GM23338 (cell line): ENCODE measurements at regions not wholly inside any gene's neighbourhood (a gene's known extent, or its start where the extent isn't known, plus 50 kb on each side); places are given as distances from the start of the nearest gene placed in this dataset.

ENCODE experiments used
- ATAC-seq: fragments of 200-7000 bp; cut with Tn5 transposase; 3 replicates; pipeline ENCODE4 v1.9.1; 2020
- DNase-seq: peaks from one replicate; pipeline ENCODE4 v3.0.0-alpha.2; 2015; ENCODE audit warnings: low spot score
- H2AFZ ChIP-seq: fragments of 200-600 bp; sonication (generic); 2 replicates; pipeline ENCODE4 v1.8.0; 2016; ENCODE audit warnings: antibody characterized with exemption, mild to moderate bottlenecking, moderate library complexity
- H3F3A ChIP-seq: fragments of 200-600 bp; sonication (generic); replicated peaks from 2 replicates; pipeline ENCODE4 v1.8.0; 2017; ENCODE audit warnings: antibody characterized with exemption, mixed run types, low read depth
- H3K27ac ChIP-seq: fragments of 200-600 bp; sonication (generic); 2 replicates; pipeline ENCODE4 v1.6.1; 2016; ENCODE audit warnings: low read depth
- H3K27me3 ChIP-seq: fragments of 200-600 bp; sonication (generic); 2 replicates; pipeline ENCODE4 v1.8.0; 2016; ENCODE audit warnings: mild to moderate bottlenecking, mixed run types, moderate library complexity; ENCODE audit not compliant: insufficient read depth
- H3K36me3 ChIP-seq: fragments of 200-600 bp; sonication (generic); 2 replicates; pipeline ENCODE4 v1.8.0; 2016; ENCODE audit warnings: mild to moderate bottlenecking; ENCODE audit not compliant: insufficient read depth
- H3K4me1 ChIP-seq: fragments of 200-600 bp; sonication (generic); 2 replicates; pipeline ENCODE4 v1.8.0; 2016; ENCODE audit warnings: mild to moderate bottlenecking, moderate library complexity; ENCODE audit not compliant: insufficient read depth
- H3K4me2 ChIP-seq: fragments of 200-600 bp; sonication (generic); 2 replicates; pipeline ENCODE4 v1.7.1; 2017; ENCODE audit warnings: mixed run types
- H3K4me3 ChIP-seq: fragments of 200-600 bp; sonication (generic); 2 replicates; pipeline ENCODE4 v1.6.1; 2016; ENCODE audit warnings: mixed run types
- H3K79me2 ChIP-seq: fragments of 200-600 bp; sonication (generic); replicated peaks from 2 replicates; pipeline ENCODE4 v1.8.0; 2017; ENCODE audit warnings: mild to moderate bottlenecking; ENCODE audit not compliant: insufficient read depth
- H3K9me2 ChIP-seq: fragments of 200-600 bp; sonication (generic); 2 replicates; pipeline ENCODE4 v1.8.0; 2017; ENCODE audit not compliant: insufficient read depth
- H4K20me1 ChIP-seq: fragments of 200-600 bp; sonication (generic); replicated peaks from 2 replicates; pipeline ENCODE4 v1.8.0; 2017; ENCODE audit warnings: mild to moderate bottlenecking; ENCODE audit not compliant: insufficient read depth
- H3K27ac Mint-ChIP-seq: 2 replicates; pipeline ENCODE4 v1.8.0; 2020; ENCODE audit warnings: inconsistent platforms, mild to moderate bottlenecking, moderate library complexity, mixed read lengths
- H3K27me3 Mint-ChIP-seq: 3 replicates; pipeline ENCODE4 v1.8.0; 2022; ENCODE audit warnings: low read depth, mild to moderate bottlenecking, moderate library complexity, mixed read lengths, inconsistent platforms; ENCODE audit not compliant: insufficient read depth, poor library complexity
- H3K36me3 Mint-ChIP-seq: 3 replicates; pipeline ENCODE4 v1.8.0; 2021; ENCODE audit warnings: low read depth, mild to moderate bottlenecking, inconsistent platforms, moderate library complexity, mixed read lengths
- H3K4me1 Mint-ChIP-seq: 3 replicates; pipeline ENCODE4 v1.8.0; 2020; ENCODE audit warnings: mild to moderate bottlenecking, inconsistent platforms, mixed read lengths
- H3K4me3 Mint-ChIP-seq: 3 replicates; pipeline ENCODE4 v1.8.0; 2021; ENCODE audit warnings: moderate library complexity, mild to moderate bottlenecking, inconsistent platforms, mixed read lengths
- H3K9me3 Mint-ChIP-seq: 3 replicates; pipeline ENCODE4 v1.8.0; 2020; ENCODE audit warnings: moderate library complexity, mild to moderate bottlenecking, inconsistent platforms, mixed read lengths
- CREB1 ChIP-seq: fragments of 250-450 bp; sonication (Bioruptor Pico); IDR thresholded peaks from 2 replicates; pipeline ENCODE4 v1.5.0; 2020; ENCODE audit warnings: low read depth, mild to moderate bottlenecking, moderate library complexity
- ETS1 ChIP-seq: IDR thresholded peaks from 2 replicates; pipeline ENCODE4 v1.6.1; 2016; ENCODE audit warnings: antibody characterized with exemption
- JUNB ChIP-seq: IDR thresholded peaks from one replicate; pipeline ENCODE4 v1.6.1; 2016; ENCODE audit warnings: antibody characterized with exemption; ENCODE audit not compliant: unreplicated experiment
- NANOG ChIP-seq: IDR thresholded peaks from 2 replicates; pipeline ENCODE4 v1.6.1; 2016; ENCODE audit warnings: antibody characterized with exemption, borderline replicate concordance
- POLR2AphosphoS5 ChIP-seq: IDR thresholded peaks from 2 replicates; pipeline ENCODE4 v1.6.1; 2016; ENCODE audit warnings: antibody characterized with exemption, low read depth
- ZNF331 ChIP-seq: fragments of 250-450 bp; sonication (Bioruptor Pico); IDR thresholded peaks from 2 replicates; pipeline ENCODE4 v1.5.0; 2020; ENCODE audit warnings: low read depth, mild to moderate bottlenecking, moderate library complexity
- ZNF462 ChIP-seq: fragments of 250-450 bp; sonication (Bioruptor Pico); IDR thresholded peaks from 2 replicates; pipeline ENCODE4 v1.5.0; 2020; ENCODE audit warnings: mild to moderate bottlenecking, moderate library complexity

GRCh38 chr18:56026509-56026908 is 438.5 kb upstream of the TCF4 start:
- peaks cover 5% of the 10 kb centered on the region; the same call in 2 of the 3 replicates for H3K4me1 Mint-ChIP-seq
- TF ChIP-seq JUNB = no peak
- no peaks in the 10 kb centered on the region for H3K36me3 Mint-ChIP-seq
- no peak overlapping the region for H3K4me3 Mint-ChIP-seq
- Histone ChIP-seq H4K20me1 (no peaks in the 10 kb centered on the region), H2AFZ (no peak overlapping the region), H3F3A (no peaks in the 10 kb centered on the region), H3K4me2 (no peak overlapping the region), H3K79me2 (no peaks in the 10 kb centered on the region), H3K36me3 (no peaks in the 10 kb centered on the region), H3K4me3 (no peak overlapping the region), H3K27ac (no peak overlapping the region), H3K27me3 (no peaks in the 10 kb centered on the region), H3K9me2 (peaks cover 5% of the 10 kb centered on the region; the same call in 1 of the 2 replicates), H3K4me1 (no peaks in the 10 kb centered on the region)
- H3K27me3 Mint-ChIP-seq = no peaks in the 10 kb centered on the region
- ATAC-seq (no peak), DNase-seq (no peak)
- H3K9me3 Mint-ChIP-seq = no peaks in the 10 kb centered on the region
- no peak overlapping the region for H3K27ac Mint-ChIP-seq

- H3K4me3 Mint-ChIP-seq = no peak overlapping the region
- H3K27me3 Mint-ChIP-seq = no peaks in the 10 kb centered on the region
- H3K36me3 Mint-ChIP-seq = no peaks in the 10 kb centered on the region
- H3K27ac Mint-ChIP-seq = no peak overlapping the region
- Histone ChIP-seq H3K4me1 (no peaks in the 10 kb centered on the region), H2AFZ (no peak overlapping the region), H3K36me3 (no peaks in the 10 kb centered on the region), H3K4me2 (no peak overlapping the region), H3K9me2 (peaks cover 10% of the 10 kb centered on the region; the same call in 1 of the 2 replicates), H3K27me3 (no peaks in the 10 kb centered on the region), H3K79me2 (no peaks in the 10 kb centered on the region), H4K20me1 (no peaks in the 10 kb centered on the region), H3K27ac (no peak overlapping the region), H3F3A (no peaks in the 10 kb centered on the region), H3K4me3 (no peak overlapping the region)
- H3K4me1 Mint-ChIP-seq = no peaks in the 10 kb centered on the region
- DNase-seq (no peak), ATAC-seq (no peak)
- TF ChIP-seq POLR2AphosphoS5 (no peak), ETS1 (no peak)
- no peaks in the 10 kb centered on the region for H3K9me3 Mint-ChIP-seq
Measured at GRCh38 chr18:56021809-56022195, 433.8 kb upstream of the TCF4 start.

DNA sequence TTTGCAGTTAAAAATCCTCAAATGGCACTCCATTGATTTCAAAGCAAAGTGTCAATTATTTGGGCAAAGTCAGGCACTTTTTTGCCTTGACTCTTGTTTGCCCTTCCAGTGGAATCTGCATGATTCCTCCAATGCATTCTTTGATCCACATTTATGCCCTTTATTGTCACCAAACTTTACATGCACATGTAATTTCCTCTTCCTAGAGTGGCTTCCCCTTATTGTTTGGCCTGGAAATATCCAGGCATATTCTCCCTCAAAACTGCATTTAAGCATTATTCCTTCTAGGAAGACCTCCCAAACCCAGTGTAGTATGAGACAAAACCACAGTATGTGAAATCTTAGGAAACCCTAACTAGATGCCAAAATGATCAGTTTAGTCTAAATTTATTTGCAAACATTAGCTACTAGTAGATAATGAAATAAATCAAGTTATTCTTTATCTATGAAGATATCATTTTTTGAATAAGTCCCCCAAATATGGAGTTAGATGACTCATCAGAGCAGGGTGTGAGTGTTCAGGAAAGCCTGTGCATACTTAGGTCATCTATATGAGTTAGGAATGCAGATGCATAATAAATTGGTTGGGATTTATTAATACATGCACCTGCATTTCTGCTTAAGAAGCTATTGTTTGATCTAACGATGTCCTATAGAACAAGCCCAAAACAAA is 433.3 kb upstream of the TCF4 start:
- Histone ChIP-seq H3K27ac (no peak overlapping the region), H3K79me2 (no peaks in the 10 kb centered on the region), H3K36me3 (no peaks in the 10 kb centered on the region), H3K9me2 (peaks cover 10% of the 10 kb centered on the region; the same call in 1 of the 2 replicates), H4K20me1 (no peaks in the 10 kb centered on the region), H3K4me3 (no peak overlapping the region), H3K27me3 (no peaks in the 10 kb centered on the region), H2AFZ (no peak overlapping the region), H3K4me2 (no peak overlapping the region), H3F3A (no peaks in the 10 kb centered on the region), H3K4me1 (no peaks in the 10 kb centered on the region)
- no peak overlapping the region for H3K4me3 Mint-ChIP-seq
- no peaks in the 10 kb centered on the region for H3K9me3 Mint-ChIP-seq
- H3K4me1 Mint-ChIP-seq = no peaks in the 10 kb centered on the region
- no peak overlapping the region for H3K27ac Mint-ChIP-seq
- H3K36me3 Mint-ChIP-seq = no peaks in the 10 kb centered on the region
- ATAC-seq (no peak), DNase-seq (no peak)
- no peaks in the 10 kb centered on the region for H3K27me3 Mint-ChIP-seq
- TF ChIP-seq ETS1 (no peak), ZNF462 (CRISPR knock-in tag) (no peak), POLR2AphosphoS5 (no peak), ZNF331 (CRISPR knock-in tag) (no peak), CREB1 (no peak), NANOG (no peak)
